ENCODE measurements at regions not wholly inside any gene's neighbourhood (a gene's known extent, or its start where the extent isn't known, plus 50 kb on each side); places are given as distances from the start of the nearest gene placed in this dataset.

DNA sequence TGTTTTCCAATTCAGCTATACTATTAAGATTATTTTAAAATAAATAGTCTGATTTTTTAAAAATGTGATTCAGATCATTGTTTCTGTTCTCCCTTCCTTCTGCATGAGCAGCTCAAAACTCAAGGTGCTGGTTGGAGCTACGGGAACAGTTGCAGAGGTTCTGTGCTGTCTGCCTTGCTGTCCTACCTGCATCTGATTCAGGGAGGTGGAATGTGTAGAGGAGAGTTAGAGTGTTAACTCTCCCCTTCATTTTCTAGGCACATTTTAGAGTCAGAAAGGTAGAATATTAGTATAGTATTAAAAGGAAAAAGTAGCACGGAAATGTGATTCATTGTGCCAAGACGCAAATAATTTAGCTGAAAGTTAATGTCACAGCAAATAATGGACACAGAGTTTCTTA lies 188.1 kb upstream of the SLC35B3 start:
- 32% methylated on average over 3 of the region's 3 CpGs for WGBS (ENCODE audit: low lambda C conversion rate)
- no peak overlapping the region for H3K4me3 ChIP-seq (replicated peaks in 1 of 3; ENCODE audit: insufficient read depth in 1 of 3, low read depth in 2 of 3, low read length in 3 of 3)
- DNase-seq (ENCODE audit: low spot score) (no peak), FAIRE-seq (no peak), ATAC-seq (no peak)
- no peak overlapping the region for H3K9ac ChIP-seq (ENCODE audit: insufficient read depth, low read depth, low read length)
- H3K36me3 ChIP-seq (replicated peaks in 1 of 2; ENCODE audit: control insufficient read depth in 1 of 2, insufficient read depth in 2 of 2, low read length in 2 of 2), result no peaks in the 10 kb centered on the region
- peaks cover 15% of the 10 kb centered on the region for H3K4me1 ChIP-seq (ENCODE audit: insufficient read depth, low read length)
- no TSS peak for BruUV-seq (replicated peaks)
- no peak overlapping the region for H3K27ac ChIP-seq (ENCODE audit: extremely low read length, insufficient read depth, low read length)
- no peaks in the 10 kb centered on the region for H4K20me1 ChIP-seq (ENCODE audit: insufficient read depth, low read length)
- CTCF ChIA-PET (ENCODE audit: low intra/inter-chr PET ratio, low total read pairs), result no interaction called here
- intact Hi-C loops (cut with micrococcal nuclease; ENCODE audit: unreplicated experiment), result no loop called here
- H3K4me2 ChIP-seq (ENCODE audit: low read depth, low read length), result no peak overlapping the region
- H3K27me3 ChIP-seq (ENCODE audit: control insufficient read depth in 1 of 2, insufficient read depth in 2 of 2, low read length in 2 of 2), result no peaks in the 10 kb centered on the region
- in situ Hi-C loops (cut with HindIII; ENCODE audit: extremely low pct_ligation_motif_present, low pct_unique_long_range_greater_than_20kb), result no loop called here
- no peaks in the 10 kb centered on the region for H3K79me2 ChIP-seq (ENCODE audit: insufficient read depth, low read length)
- H3K9me3 ChIP-seq (ENCODE audit: low read length), result peaks cover 10% of the 10 kb centered on the region; the same call in 1 of the 2 replicates
- no peak overlapping the region for H2AFZ ChIP-seq (ENCODE audit: low read length)
- POLR2A ChIA-PET, result no interaction called here
- no peak for TF ChIP-seq ZNF484 (CRISPR knock-in tag; IDR thresholded peaks at IDR 0.05; ENCODE audit: borderline replicate concordance, low read depth)
- TF ChIP-seq, protein P1, sequence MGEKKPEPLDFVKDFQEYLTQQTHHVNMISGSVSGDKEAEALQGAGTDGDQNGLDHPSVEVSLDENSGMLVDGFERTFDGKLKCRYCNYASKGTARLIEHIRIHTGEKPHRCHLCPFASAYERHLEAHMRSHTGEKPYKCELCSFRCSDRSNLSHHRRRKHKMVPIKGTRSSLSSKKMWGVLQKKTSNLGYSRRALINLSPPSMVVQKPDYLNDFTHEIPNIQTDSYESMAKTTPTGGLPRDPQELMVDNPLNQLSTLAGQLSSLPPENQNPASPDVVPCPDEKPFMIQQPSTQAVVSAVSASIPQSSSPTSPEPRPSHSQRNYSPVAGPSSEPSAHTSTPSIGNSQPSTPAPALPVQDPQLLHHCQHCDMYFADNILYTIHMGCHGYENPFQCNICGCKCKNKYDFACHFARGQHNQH (CRISPR knock-in tag; IDR thresholded peaks at IDR 0.05), result no peak
- TF ChIP-seq ZNF660 (CRISPR knock-in tag; IDR thresholded peaks at IDR 0.05; ENCODE audit: borderline replicate concordance, low read depth), result no peak
- TF ChIP-seq, protein P2, sequence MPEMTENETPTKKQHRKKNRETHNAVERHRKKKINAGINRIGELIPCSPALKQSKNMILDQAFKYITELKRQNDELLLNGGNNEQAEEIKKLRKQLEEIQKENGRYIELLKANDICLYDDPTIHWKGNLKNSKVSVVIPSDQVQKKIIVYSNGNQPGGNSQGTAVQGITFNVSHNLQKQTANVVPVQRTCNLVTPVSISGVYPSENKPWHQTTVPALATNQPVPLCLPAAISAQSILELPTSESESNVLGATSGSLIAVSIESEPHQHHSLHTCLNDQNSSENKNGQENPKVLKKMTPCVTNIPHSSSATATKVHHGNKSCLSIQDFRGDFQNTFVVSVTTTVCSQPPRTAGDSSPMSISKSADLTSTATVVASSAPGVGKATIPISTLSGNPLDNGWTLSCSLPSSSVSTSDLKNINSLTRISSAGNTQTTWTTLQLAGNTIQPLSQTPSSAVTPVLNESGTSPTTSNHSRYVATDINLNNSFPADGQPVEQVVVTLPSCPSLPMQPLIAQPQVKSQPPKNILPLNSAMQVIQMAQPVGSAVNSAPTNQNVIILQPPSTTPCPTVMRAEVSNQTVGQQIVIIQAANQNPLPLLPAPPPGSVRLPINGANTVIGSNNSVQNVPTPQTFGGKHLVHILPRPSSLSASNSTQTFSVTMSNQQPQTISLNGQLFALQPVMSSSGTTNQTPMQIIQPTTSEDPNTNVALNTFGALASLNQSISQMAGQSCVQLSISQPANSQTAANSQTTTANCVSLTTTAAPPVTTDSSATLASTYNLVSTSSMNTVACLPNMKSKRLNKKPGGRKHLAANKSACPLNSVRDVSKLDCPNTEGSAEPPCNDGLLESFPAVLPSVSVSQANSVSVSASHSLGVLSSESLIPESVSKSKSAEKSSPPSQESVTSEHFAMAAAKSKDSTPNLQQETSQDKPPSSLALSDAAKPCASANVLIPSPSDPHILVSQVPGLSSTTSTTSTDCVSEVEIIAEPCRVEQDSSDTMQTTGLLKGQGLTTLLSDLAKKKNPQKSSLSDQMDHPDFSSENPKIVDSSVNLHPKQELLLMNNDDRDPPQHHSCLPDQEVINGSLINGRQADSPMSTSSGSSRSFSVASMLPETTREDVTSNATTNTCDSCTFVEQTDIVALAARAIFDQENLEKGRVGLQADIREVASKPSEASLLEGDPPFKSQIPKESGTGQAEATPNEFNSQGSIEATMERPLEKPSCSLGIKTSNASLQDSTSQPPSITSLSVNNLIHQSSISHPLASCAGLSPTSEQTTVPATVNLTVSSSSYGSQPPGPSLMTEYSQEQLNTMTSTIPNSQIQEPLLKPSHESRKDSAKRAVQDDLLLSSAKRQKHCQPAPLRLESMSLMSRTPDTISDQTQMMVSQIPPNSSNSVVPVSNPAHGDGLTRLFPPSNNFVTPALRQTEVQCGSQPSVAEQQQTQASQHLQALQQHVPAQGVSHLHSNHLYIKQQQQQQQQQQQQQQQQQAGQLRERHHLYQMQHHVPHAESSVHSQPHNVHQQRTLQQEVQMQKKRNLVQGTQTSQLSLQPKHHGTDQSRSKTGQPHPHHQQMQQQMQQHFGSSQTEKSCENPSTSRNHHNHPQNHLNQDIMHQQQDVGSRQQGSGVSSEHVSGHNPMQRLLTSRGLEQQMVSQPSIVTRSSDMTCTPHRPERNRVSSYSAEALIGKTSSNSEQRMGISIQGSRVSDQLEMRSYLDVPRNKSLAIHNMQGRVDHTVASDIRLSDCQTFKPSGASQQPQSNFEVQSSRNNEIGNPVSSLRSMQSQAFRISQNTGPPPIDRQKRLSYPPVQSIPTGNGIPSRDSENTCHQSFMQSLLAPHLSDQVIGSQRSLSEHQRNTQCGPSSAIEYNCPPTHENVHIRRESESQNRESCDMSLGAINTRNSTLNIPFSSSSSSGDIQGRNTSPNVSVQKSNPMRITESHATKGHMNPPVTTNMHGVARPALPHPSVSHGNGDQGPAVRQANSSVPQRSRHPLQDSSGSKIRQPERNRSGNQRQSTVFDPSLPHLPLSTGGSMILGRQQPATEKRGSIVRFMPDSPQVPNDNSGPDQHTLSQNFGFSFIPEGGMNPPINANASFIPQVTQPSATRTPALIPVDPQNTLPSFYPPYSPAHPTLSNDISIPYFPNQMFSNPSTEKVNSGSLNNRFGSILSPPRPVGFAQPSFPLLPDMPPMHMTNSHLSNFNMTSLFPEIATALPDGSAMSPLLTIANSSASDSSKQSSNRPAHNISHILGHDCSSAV (CRISPR knock-in tag; IDR thresholded peaks at IDR 0.05; ENCODE audit: borderline replicate concordance), result no peak
- TF ChIP-seq ELF4 (CRISPR knock-in tag; IDR thresholded peaks at IDR 0.05; ENCODE audit: borderline replicate concordance), result no peak
- TF ChIP-seq ZBTB1 (CRISPR knock-in tag; IDR thresholded peaks at IDR 0.05; ENCODE audit: borderline replicate concordance), result no peak
- TF ChIP-seq, protein P3, sequence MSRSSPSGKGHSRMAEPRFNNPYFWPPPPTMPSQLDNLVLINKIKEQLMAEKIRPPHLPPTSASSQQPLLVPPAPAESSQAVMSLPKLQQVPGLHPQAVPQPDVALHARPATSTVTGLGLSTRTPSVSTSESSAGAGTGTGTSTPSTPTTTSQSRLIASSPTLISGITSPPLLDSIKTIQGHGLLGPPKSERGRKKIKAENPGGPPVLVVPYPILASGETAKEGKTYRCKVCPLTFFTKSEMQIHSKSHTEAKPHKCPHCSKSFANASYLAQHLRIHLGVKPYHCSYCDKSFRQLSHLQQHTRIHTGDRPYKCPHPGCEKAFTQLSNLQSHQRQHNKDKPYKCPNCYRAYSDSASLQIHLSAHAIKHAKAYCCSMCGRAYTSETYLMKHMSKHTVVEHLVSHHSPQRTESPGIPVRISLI (CRISPR knock-in tag; IDR thresholded peaks at IDR 0.05; ENCODE audit: borderline replicate concordance), result no peak
- TF ChIP-seq NFYC (CRISPR knock-in tag; IDR thresholded peaks at IDR 0.05), result no peak
- TF ChIP-seq, protein P4, sequence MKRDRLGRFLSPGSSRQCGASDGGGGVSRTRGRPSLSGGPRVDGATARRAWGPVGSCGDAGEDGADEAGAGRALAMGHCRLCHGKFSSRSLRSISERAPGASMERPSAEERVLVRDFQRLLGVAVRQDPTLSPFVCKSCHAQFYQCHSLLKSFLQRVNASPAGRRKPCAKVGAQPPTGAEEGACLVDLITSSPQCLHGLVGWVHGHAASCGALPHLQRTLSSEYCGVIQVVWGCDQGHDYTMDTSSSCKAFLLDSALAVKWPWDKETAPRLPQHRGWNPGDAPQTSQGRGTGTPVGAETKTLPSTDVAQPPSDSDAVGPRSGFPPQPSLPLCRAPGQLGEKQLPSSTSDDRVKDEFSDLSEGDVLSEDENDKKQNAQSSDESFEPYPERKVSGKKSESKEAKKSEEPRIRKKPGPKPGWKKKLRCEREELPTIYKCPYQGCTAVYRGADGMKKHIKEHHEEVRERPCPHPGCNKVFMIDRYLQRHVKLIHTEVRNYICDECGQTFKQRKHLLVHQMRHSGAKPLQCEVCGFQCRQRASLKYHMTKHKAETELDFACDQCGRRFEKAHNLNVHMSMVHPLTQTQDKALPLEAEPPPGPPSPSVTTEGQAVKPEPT (CRISPR knock-in tag; IDR thresholded peaks at IDR 0.05; ENCODE audit: low read depth), result no peak

All from HepG2 (cell line).